Cardiac fibroblast (primary cell): ENCODE measurements at regions not wholly inside any gene's neighbourhood (a gene's known extent, or its start where the extent isn't known, plus 50 kb on each side); places are given as distances from the start of the nearest gene placed in this dataset.

Experiments used
- DNase-seq, 2 donors: peaks; one replicate each; pipeline versions ENCODE4 v3.0.0 to v3.0.0-alpha.2; 2010; ENCODE audit warnings: low read depth in 2 of 2
- H3K4me3 ChIP-seq, 2 donors: replicated peaks in 1 of 2; 1 replicate in 1 of 2; 2 replicates in 1 of 2; pipeline ENCODE4 v1.5.1; 2011; ENCODE audit warnings: low read depth in 2 of 2, low read length in 2 of 2, mild to moderate bottlenecking in 2 of 2, moderate library complexity in 1 of 2
- CTCF ChIP-seq: IDR thresholded peaks from one replicate; pipeline ENCODE4 v1.5.1; 2011; ENCODE audit warnings: low read depth, mild to moderate bottlenecking, low read length, inconsistent platforms

GRCh38 chr1:220979371-220979770 lies 100.1 kb downstream of the HLX start:
- H3K4me3 ChIP-seq, result no peak overlapping the region
- DNase-seq, result no peak
- no peak for TF ChIP-seq CTCF

GRCh38 chr1:220982686-220983085 lies 103.4 kb downstream of the HLX start:
- peak in 1 of 2 donors; percentile 22 for DNase-seq
- TF ChIP-seq CTCF, result no peak
- H3K4me3 ChIP-seq, result no peak overlapping the region

- no peak for DNase-seq
Observed at GRCh38 chr1:220983877-220984635, 104.8 kb downstream of the HLX start.

GRCh38 chr1:220990427-220991339 lies 111.4 kb downstream of the HLX start:
- peak; percentile 60 to 81 for DNase-seq
- H3K4me3 ChIP-seq, result no peak overlapping the region
- TF ChIP-seq CTCF, result peak; percentile 21

More at GRCh38 chr1:220983877-220984635, 104.8 kb downstream of the HLX start:
- H3K4me3 ChIP-seq, result no peak overlapping the region
- TF ChIP-seq CTCF, result peak; percentile 6

- no peak overlapping the region for H3K4me3 ChIP-seq
- TF ChIP-seq CTCF, result no peak
- DNase-seq, result no peak
Observed at GRCh38 chr1:220991506-220991905, 112.3 kb downstream of the HLX start.

GRCh38 chr1:220991959-220992704 lies 112.9 kb downstream of the HLX start:
- no peak overlapping the region for H3K4me3 ChIP-seq
- peak; percentile 12 to 47 for DNase-seq
- TF ChIP-seq CTCF, result no peak
